RKO (cell line): ENCODE measurements at regions not wholly inside any gene's neighbourhood (a gene's known extent, or its start where the extent isn't known, plus 50 kb on each side); places are given as distances from the start of the nearest gene placed in this dataset.
A peak's percentile ranks its signal among the peaks of the same experiment; 100 is the strongest.

Experiments
- DNase-seq: peaks from one replicate; pipeline ENCODE4 v3.0.0-alpha.2; 2016; ENCODE audit warnings: low spot score

GRCh38 chr15:91473894-91474545 lies 374.0 kb downstream of the SV2B start:
- DNase-seq, result no peak

- no peak for DNase-seq
These were observed 376.6 kb upstream of the SLCO3A1 start for GRCh38 chr15:91476861-91477260.

- no peak for DNase-seq
These were observed 374.8 kb upstream of the SLCO3A1 start for GRCh38 chr15:91478717-91479191.

GRCh38 chr15:91480426-91480825 lies 373.1 kb upstream of the SLCO3A1 start:
- DNase-seq, result no peak

- DNase-seq, result no peak
These were observed 370.7 kb upstream of the SLCO3A1 start for GRCh38 chr15:91482799-91483198.

GRCh38 chr15:91484141-91484540 lies 369.4 kb upstream of the SLCO3A1 start:
- no peak for DNase-seq

- DNase-seq, result no peak
These were observed 365.1 kb upstream of the SLCO3A1 start for GRCh38 chr15:91488452-91488851.

GRCh38 chr15:91490211-91490610 lies 363.3 kb upstream of the SLCO3A1 start:
- DNase-seq, result no peak

- DNase-seq, result no peak
These were observed 362.2 kb upstream of the SLCO3A1 start for GRCh38 chr15:91491101-91491950.

GRCh38 chr15:91496754-91497691 lies 356.5 kb upstream of the SLCO3A1 start:
- no peak for DNase-seq

- DNase-seq, result no peak
These were observed 355.3 kb upstream of the SLCO3A1 start for GRCh38 chr15:91498046-91498748.

- no peak for DNase-seq
These were observed 354.8 kb upstream of the SLCO3A1 start for GRCh38 chr15:91498749-91499062.

GRCh38 chr15:91499774-91500383 lies 353.6 kb upstream of the SLCO3A1 start:
- no peak for DNase-seq

GRCh38 chr15:91508633-91509032 lies 344.9 kb upstream of the SLCO3A1 start:
- peak; percentile 1 for DNase-seq

GRCh38 chr15:91514147-91514546 lies 339.4 kb upstream of the SLCO3A1 start:
- no peak for DNase-seq

- DNase-seq, result peak; percentile 49
These were observed 338.2 kb upstream of the SLCO3A1 start for GRCh38 chr15:91515188-91515754.

GRCh38 chr15:91516866-91517265 lies 336.6 kb upstream of the SLCO3A1 start:
- DNase-seq, result no peak

GRCh38 chr15:91517491-91518200 lies 335.9 kb upstream of the SLCO3A1 start:
- no peak for DNase-seq

GRCh38 chr15:91520850-91521249 lies 332.7 kb upstream of the SLCO3A1 start:
- DNase-seq, result no peak

GRCh38 chr15:91521548-91521947 lies 332.0 kb upstream of the SLCO3A1 start:
- DNase-seq, result no peak
